Neural cell (in vitro differentiated cells): ENCODE measurements at regions not wholly inside any gene's neighbourhood (a gene's known extent, or its start where the extent isn't known, plus 50 kb on each side); places are given as distances from the start of the nearest gene placed in this dataset.

ENCODE experiments used
- H2AFZ ChIP-seq: fragments of 200-600, 300-800 bp; sonication (generic), shearing (Covaris generic); 2 replicates; pipeline ENCODE4 v1.6.0; 2014; ENCODE audit warnings: low read depth, mild to moderate bottlenecking, antibody characterized with exemption, low read length, moderate library complexity
- H3F3A ChIP-seq: fragments of 200-600 bp; shearing (Covaris generic); 2 replicates; pipeline ENCODE4 v1.6.1; 2016; ENCODE audit warnings: mild to moderate bottlenecking, moderate library complexity, mixed read lengths, antibody characterized with exemption, low read length; ENCODE audit not compliant: insufficient read depth, poor library complexity, severe bottlenecking
- H3K27ac ChIP-seq: fragments of 200-600, 300-800 bp; sonication (generic), shearing (Covaris generic); 2 replicates; pipeline ENCODE4 v1.5.1; 2014; ENCODE audit warnings: mild to moderate bottlenecking, low read length, moderate library complexity
- H3K27me3 ChIP-seq: fragments of 300-800, 200-600 bp; sonication (generic), shearing (Covaris generic); 2 replicates; pipeline ENCODE4 v1.6.0; 2014; ENCODE audit warnings: mild to moderate bottlenecking, low read depth, low read length, moderate library complexity; ENCODE audit not compliant: insufficient read depth
- H3K36me3 ChIP-seq: fragments of 300-800, 200-600 bp; sonication (generic), shearing (Covaris generic); 2 replicates; pipeline ENCODE4 v1.5.1; 2014; ENCODE audit warnings: mild to moderate bottlenecking, antibody characterized with exemption, low read length, moderate library complexity; ENCODE audit not compliant: insufficient read depth
- H3K4me2 ChIP-seq: fragments of 300-800, 200-600 bp; sonication (generic), shearing (Covaris generic); 2 replicates; pipeline ENCODE4 v1.6.0; 2014; ENCODE audit warnings: mild to moderate bottlenecking, low read length
- H3K4me3 ChIP-seq: fragments of 300-800, 200-600 bp; sonication (generic), shearing (Covaris generic); 2 replicates; pipeline ENCODE4 v1.5.1; 2014; ENCODE audit warnings: mild to moderate bottlenecking, low read length, moderate library complexity
- H3K79me2 ChIP-seq: fragments of 200-600 bp; shearing (Covaris generic); replicated peaks from 2 replicates; pipeline ENCODE4 v1.6.0; 2014; ENCODE audit warnings: mild to moderate bottlenecking, low read length, moderate library complexity; ENCODE audit not compliant: insufficient read depth
- H3K9ac ChIP-seq: fragments of 300-800, 200-600 bp; sonication (generic), shearing (Covaris generic); 2 replicates; pipeline ENCODE4 v1.6.1; 2016; ENCODE audit warnings: mild to moderate bottlenecking, low read length, mixed read lengths
- H3K9me2 ChIP-seq: fragments of 200-600 bp; shearing (Covaris generic); 2 replicates; pipeline ENCODE4 v1.6.1; 2016; ENCODE audit warnings: mild to moderate bottlenecking, low read length, mixed read lengths; ENCODE audit not compliant: insufficient read depth
- H3K9me3 ChIP-seq: fragments of 200-600, 300-800 bp; sonication (generic), shearing (Covaris generic); 2 replicates; pipeline ENCODE4 v1.6.1; 2016; ENCODE audit warnings: mild to moderate bottlenecking, mixed run types, low read length, moderate library complexity, mixed read lengths
- H4K20me1 ChIP-seq: fragments of 200-600 bp; shearing (Covaris generic); 2 replicates; pipeline ENCODE4 v1.6.1; 2016; ENCODE audit warnings: mild to moderate bottlenecking, mixed run types; ENCODE audit not compliant: insufficient read depth
- EP300 ChIP-seq: fragments of 450-650 bp; conservative IDR thresholded peaks from 2 replicates; pipeline ENCODE4 v1.6.1; 2014; ENCODE audit warnings: antibody characterized with exemption, mild to moderate bottlenecking, moderate library complexity; ENCODE audit not compliant: poor library complexity, severe bottlenecking
- MXI1 ChIP-seq: fragments of 450-650 bp; conservative IDR thresholded peaks from 2 replicates; pipeline ENCODE4 v1.6.1; 2014; ENCODE audit warnings: antibody characterized with exemption, mild to moderate bottlenecking; ENCODE audit not compliant: poor library complexity, severe bottlenecking
- TAF1 ChIP-seq: IDR thresholded peaks from 2 replicates; pipeline ENCODE4 v1.6.1; 2012; ENCODE audit warnings: low read depth
- TF ChIP-seq, protein P1 (sequence below): IDR thresholded peaks from 2 replicates; pipeline ENCODE4 v1.6.1; 2012; ENCODE audit warnings: borderline replicate concordance
- TF ChIP-seq, protein P2 (sequence below): fragments of 450-650 bp; IDR thresholded peaks from 2 replicates; pipeline ENCODE4 v1.5.1; 2014; ENCODE audit warnings: antibody characterized with exemption, mild to moderate bottlenecking, moderate library complexity; ENCODE audit not compliant: poor library complexity, severe bottlenecking

DNA sequence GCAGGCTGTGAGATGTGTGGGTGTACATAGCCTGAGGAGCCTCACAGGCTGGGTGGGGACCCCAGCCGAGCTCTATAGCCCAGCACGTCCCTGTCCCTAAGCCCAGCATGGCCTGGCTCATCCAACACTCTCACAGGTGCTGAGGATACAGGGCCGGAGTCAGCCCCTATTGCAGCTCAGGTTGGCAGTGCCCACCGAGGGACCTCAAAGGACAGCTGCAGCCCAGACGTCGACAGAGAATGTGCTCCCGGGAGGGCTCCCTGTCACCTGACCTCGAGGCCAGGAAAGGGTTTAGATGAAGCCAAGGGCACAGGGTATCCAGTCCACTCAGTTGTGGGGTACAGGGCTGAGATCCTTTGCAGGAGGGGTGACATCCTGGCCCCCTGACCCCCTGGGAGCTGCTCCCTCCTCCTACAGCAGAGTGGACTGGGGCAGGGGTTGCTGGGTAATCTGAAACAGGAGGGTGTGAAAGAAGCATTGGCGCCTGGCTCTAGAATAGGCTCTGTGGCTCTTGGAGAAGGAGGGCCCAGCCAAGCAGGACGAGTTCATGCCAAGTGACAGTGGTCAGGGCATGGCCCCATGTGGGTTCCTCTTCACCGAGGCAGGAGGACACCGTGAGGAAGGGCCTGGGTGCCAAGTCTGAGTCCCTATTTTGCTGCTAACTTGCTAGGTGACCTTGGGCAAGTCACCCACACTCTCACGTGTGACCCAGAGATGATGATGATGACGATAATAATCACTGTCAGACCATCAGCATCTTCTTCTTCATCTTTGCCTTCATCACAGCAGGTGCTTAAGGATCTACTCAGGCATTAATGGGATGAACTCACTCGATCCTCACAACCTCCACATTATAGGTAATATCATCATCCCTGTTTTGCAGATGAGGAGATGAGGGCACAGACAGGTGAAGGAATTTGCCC is 68.0 kb downstream of the RMI2 start:
- no peaks in the 10 kb centered on the region for H3K9me2 ChIP-seq
- no peaks in the 10 kb centered on the region for H3F3A ChIP-seq
- TF ChIP-seq MXI1 (no peak), EP300 (no peak), TAF1 (no peak)
- TF ChIP-seq, protein P1, sequence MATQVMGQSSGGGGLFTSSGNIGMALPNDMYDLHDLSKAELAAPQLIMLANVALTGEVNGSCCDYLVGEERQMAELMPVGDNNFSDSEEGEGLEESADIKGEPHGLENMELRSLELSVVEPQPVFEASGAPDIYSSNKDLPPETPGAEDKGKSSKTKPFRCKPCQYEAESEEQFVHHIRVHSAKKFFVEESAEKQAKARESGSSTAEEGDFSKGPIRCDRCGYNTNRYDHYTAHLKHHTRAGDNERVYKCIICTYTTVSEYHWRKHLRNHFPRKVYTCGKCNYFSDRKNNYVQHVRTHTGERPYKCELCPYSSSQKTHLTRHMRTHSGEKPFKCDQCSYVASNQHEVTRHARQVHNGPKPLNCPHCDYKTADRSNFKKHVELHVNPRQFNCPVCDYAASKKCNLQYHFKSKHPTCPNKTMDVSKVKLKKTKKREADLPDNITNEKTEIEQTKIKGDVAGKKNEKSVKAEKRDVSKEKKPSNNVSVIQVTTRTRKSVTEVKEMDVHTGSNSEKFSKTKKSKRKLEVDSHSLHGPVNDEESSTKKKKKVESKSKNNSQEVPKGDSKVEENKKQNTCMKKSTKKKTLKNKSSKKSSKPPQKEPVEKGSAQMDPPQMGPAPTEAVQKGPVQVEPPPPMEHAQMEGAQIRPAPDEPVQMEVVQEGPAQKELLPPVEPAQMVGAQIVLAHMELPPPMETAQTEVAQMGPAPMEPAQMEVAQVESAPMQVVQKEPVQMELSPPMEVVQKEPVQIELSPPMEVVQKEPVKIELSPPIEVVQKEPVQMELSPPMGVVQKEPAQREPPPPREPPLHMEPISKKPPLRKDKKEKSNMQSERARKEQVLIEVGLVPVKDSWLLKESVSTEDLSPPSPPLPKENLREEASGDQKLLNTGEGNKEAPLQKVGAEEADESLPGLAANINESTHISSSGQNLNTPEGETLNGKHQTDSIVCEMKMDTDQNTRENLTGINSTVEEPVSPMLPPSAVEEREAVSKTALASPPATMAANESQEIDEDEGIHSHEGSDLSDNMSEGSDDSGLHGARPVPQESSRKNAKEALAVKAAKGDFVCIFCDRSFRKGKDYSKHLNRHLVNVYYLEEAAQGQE = no peak
- TF ChIP-seq, protein P2, sequence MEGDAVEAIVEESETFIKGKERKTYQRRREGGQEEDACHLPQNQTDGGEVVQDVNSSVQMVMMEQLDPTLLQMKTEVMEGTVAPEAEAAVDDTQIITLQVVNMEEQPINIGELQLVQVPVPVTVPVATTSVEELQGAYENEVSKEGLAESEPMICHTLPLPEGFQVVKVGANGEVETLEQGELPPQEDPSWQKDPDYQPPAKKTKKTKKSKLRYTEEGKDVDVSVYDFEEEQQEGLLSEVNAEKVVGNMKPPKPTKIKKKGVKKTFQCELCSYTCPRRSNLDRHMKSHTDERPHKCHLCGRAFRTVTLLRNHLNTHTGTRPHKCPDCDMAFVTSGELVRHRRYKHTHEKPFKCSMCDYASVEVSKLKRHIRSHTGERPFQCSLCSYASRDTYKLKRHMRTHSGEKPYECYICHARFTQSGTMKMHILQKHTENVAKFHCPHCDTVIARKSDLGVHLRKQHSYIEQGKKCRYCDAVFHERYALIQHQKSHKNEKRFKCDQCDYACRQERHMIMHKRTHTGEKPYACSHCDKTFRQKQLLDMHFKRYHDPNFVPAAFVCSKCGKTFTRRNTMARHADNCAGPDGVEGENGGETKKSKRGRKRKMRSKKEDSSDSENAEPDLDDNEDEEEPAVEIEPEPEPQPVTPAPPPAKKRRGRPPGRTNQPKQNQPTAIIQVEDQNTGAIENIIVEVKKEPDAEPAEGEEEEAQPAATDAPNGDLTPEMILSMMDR = no peak
- H3K9me3 ChIP-seq = no peaks in the 10 kb centered on the region
- H2AFZ ChIP-seq = no peak overlapping the region
- no peak overlapping the region for H3K4me2 ChIP-seq
- no peak overlapping the region for H3K9ac ChIP-seq
- H3K4me3 ChIP-seq = no peak overlapping the region
- H4K20me1 ChIP-seq = no peaks in the 10 kb centered on the region
- H3K27ac ChIP-seq = no peak overlapping the region
- H3K79me2 ChIP-seq = no peaks in the 10 kb centered on the region
- H3K27me3 ChIP-seq = no peaks in the 10 kb centered on the region
- no peaks in the 10 kb centered on the region for H3K36me3 ChIP-seq

DNA sequence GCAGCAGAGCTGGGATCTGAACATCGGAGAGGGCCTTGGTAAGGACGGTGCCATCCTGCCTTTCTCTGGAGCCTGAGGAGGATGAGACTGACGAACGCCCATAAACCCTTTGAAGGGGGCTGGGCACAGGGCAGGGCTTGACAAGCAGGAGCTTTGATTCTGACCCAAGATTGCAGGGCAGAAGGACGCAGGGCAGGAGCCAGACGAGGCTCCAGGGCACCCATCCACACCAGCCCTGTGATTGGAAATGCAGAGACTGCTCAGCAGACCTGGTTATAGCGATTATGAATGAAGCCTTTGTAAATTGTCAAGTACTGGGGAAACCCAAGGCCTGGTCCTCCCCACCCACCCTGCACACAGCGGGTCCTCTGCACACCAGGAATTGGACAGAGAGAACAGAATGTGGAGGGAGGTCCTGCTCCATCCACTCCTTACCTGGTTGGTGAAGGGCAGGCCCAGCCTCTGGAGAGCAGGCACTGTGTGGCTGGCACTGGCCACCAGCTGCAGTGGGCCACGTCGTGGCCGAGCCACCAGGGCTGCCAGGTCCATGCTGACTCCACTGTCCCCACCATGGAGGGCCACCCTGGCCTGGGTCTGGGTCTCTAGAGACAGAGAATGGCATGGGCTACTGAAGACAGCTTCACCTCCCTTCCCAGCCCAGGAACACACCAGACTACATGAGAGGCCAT is 68.8 kb downstream of the RMI2 start:
- H3K4me2 ChIP-seq = no peak overlapping the region
- H3K27me3 ChIP-seq = no peaks in the 10 kb centered on the region
- no peaks in the 10 kb centered on the region for H3K9me2 ChIP-seq
- H3K9me3 ChIP-seq = no peaks in the 10 kb centered on the region
- no peaks in the 10 kb centered on the region for H4K20me1 ChIP-seq
- H3K79me2 ChIP-seq = no peaks in the 10 kb centered on the region
- no peak overlapping the region for H3K27ac ChIP-seq
- H3F3A ChIP-seq = no peaks in the 10 kb centered on the region
- TF ChIP-seq, protein P1 = no peak
- TF ChIP-seq, protein P2 = no peak
- H2AFZ ChIP-seq = no peak overlapping the region
- H3K36me3 ChIP-seq = no peaks in the 10 kb centered on the region
- no peak overlapping the region for H3K4me3 ChIP-seq
- no peak overlapping the region for H3K9ac ChIP-seq
